Right ventricle myocardium superior (tissue), 1 donor: ENCODE measurements at regions not wholly inside any gene's neighbourhood (a gene's known extent, or its start where the extent isn't known, plus 50 kb on each side); places are given as distances from the start of the nearest gene placed in this dataset.

ENCODE experiments used
- ATAC-seq: fragments of 200-7000 bp; cut with Tn5 transposase; one replicate; pipeline ENCODE4 v1.9.1; 2020; ENCODE audit warnings: mild to moderate bottlenecking; ENCODE audit not compliant: poor library complexity
- DNase-seq: peaks from one replicate; pipeline ENCODE4 v3.0.0-alpha.2; 2020
- intact Hi-C: fragments of 100-400 bp; cut with DNase I; formaldehyde crosslinking; loops from one replicate; pipeline ENCODE4 v1.11.2; 2022
- donor health status: DM: no; HTN: yes; CAD: no; lungs with severe emphysema.

- intact Hi-C loops = no loop called here
Measured at GRCh38 chr4:174586651-174587050, 64.4 kb upstream of the HPGD start.

DNA sequence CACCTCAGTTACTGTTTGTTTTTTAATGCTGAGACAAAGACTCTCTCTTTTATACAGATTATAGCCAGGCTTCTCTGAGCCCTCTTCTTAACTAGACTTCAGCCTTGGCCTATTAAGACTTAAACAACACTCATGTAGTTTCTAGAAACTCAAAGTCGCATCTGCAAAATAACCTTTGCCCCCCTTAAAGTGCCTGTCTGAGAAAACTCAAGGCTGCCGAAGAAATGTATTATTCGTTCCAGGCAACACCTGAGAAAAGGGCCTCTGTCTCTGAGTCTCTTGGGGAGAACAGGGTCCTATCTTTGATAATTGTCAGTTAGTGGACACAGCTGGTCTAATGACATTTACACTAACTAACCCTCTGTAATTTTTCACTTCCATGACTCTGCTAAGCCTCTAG is 60.8 kb upstream of the HPGD start:
- intact Hi-C loops = no loop called here
- ATAC-seq (no peak), DNase-seq (no peak)

More at GRCh38 chr4:174586651-174587050, 64.4 kb upstream of the HPGD start:
- no peak for DNase-seq
- no peak for ATAC-seq

DNA sequence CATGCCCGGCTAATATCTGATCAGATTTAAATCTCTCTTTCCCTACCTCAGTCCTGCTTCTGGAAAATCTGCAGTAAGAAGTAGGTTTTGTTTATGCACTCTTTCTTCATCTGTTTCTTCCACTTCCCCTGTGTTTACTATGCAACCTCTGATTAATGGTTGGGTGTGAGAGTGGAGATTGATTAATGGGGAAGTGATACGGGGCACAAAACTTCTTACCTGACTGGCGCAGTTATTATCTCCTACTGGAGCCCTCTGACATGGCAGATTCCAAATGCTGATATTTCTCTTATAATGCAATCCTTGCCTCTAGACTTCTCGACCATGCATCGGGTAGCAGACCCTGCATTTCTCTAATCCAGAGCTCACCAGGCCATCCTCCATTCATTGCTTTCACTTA is 60.2 kb upstream of the HPGD start:
- DNase-seq (no peak), ATAC-seq (no peak)
- intact Hi-C loops = no loop called here

- ATAC-seq = no peak
- intact Hi-C loops = no loop called here
- no peak for DNase-seq
Measured at GRCh38 chr4:174581901-174582300, 59.6 kb upstream of the HPGD start.

- DNase-seq (no peak), ATAC-seq (peak; percentile 51)
Measured at GRCh38 chr4:174580597-174580996, 58.3 kb upstream of the HPGD start.

DNA sequence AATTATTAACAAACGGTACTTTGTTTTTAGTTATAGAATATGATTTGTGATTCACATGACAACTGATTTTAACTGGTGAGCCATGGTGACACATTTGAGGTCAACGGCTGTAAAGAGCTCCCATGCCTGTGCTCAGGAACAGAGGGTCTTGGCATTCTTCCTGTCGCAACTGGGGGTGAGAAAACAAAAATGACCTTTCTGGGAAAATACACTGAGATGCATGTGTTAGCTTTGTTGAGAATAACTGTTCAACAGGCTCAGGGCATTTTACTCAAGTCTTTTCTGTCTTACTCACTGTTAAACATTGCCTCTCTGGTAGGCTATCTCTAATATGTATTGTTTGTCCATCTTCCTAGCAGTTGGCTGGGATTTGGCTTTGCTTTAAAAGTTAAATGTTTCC is 57.1 kb upstream of the HPGD start:
- ATAC-seq = no peak
- intact Hi-C loops = no loop called here
- DNase-seq = no peak

More at GRCh38 chr4:174580597-174580996, 58.3 kb upstream of the HPGD start:
- intact Hi-C loops = no loop called here

- DNase-seq (no peak), ATAC-seq (no peak)
- intact Hi-C loops = no loop called here
Measured at GRCh38 chr4:174578366-174578765, 56.1 kb upstream of the HPGD start.

DNA sequence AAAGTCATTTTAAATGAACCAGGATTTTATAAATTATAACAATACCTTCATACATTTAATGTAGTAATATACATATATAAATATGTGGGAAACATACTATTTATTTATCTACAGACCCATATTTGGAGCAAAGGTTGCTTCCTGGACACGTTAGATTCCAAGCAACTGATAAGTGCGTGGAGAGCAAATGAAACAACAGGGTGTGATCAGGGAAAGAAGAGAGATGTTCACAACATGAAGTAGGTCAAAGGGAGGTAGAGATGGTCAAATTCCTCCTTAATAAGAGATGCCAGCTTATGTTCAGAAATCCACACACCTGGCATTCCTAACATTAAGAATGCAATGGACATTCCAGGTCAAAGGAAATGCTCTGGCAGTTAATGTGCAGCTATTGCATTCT is 53.1 kb upstream of the HPGD start:
- ATAC-seq (no peak), DNase-seq (no peak)
- intact Hi-C loops = no loop called here
